Esophagus squamous epithelium (tissue), 4 donors: ENCODE measurements at regions not wholly inside any gene's neighbourhood (a gene's known extent, or its start where the extent isn't known, plus 50 kb on each side); places are given as distances from the start of the nearest gene placed in this dataset.

Experiments
- POLR2A ChIP-seq, 4 donors: fragments of 450-650 bp; IDR thresholded peaks; one replicate each; pipeline ENCODE4 v1.6.1; 2017; ENCODE audit warnings: antibody characterized with exemption in 4 of 4, mild to moderate bottlenecking in 4 of 4, moderate library complexity in 3 of 4
- TF ChIP-seq, protein P1 (sequence below), 6 experiments: fragments of 450-650 bp in 4 of 6; fragments of 200-600 bp in 2 of 6; sonication (generic) in 2 of 6; IDR thresholded peaks; one replicate each; pipeline ENCODE4 v1.5.1; 2016 to 2019; ENCODE audit warnings: antibody characterized with exemption in 6 of 6, mild to moderate bottlenecking in 4 of 6, moderate library complexity in 4 of 6

DNA sequence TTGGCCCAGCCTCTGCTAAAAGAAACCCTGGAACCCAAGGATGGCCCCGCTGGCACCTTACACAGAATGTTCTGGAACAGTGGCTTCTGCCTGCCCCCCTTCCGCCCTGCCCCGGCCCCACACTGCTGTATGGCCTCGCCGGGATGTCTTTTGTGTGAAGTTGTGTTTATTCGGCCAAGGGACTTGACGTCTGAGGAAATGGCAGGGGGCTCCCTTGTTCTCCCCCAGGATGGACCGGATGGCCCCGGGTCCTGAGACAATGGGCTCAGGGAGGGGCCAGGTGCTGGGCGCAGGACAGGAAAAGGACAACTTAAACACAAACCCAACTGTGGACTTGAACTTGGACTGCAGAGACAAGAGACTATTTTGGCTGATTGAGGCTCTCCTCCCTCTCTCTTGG, 81.6 kb upstream of the GSE1 start:
- TF ChIP-seq, protein P1, sequence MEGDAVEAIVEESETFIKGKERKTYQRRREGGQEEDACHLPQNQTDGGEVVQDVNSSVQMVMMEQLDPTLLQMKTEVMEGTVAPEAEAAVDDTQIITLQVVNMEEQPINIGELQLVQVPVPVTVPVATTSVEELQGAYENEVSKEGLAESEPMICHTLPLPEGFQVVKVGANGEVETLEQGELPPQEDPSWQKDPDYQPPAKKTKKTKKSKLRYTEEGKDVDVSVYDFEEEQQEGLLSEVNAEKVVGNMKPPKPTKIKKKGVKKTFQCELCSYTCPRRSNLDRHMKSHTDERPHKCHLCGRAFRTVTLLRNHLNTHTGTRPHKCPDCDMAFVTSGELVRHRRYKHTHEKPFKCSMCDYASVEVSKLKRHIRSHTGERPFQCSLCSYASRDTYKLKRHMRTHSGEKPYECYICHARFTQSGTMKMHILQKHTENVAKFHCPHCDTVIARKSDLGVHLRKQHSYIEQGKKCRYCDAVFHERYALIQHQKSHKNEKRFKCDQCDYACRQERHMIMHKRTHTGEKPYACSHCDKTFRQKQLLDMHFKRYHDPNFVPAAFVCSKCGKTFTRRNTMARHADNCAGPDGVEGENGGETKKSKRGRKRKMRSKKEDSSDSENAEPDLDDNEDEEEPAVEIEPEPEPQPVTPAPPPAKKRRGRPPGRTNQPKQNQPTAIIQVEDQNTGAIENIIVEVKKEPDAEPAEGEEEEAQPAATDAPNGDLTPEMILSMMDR (IDR thresholded peaks at IDR 0.05) = no peak
- TF ChIP-seq POLR2A (IDR thresholded peaks at IDR 0.05) = no peak
